GM12892 (cell line): ENCODE measurements at regions not wholly inside any gene's neighbourhood (a gene's known extent, or its start where the extent isn't known, plus 50 kb on each side); places are given as distances from the start of the nearest gene placed in this dataset.
"Not testable (repeated sequence)": the region's sequence is repeated elsewhere in the genome, so short reads cannot be mapped to it uniquely, and the experiment has no call there.

Experiments
- DNase-seq: peaks from one replicate; pipeline ENCODE4 v3.0.0; 2011; ENCODE audit not compliant: insufficient read length
- FAIRE-seq: peaks from 2 replicates; lab custom pipeline; 2011; peaks lifted over from hg19 to GRCh38; lab: Jason Lieb, UNC
- POLR2A ChIP-seq: IDR thresholded peaks from 2 replicates; pipeline ENCODE4 v1.6.1; 2011; ENCODE audit warnings: low read depth, low read length, control low read depth
- POLR2AphosphoS5 ChIP-seq: IDR thresholded peaks from 2 replicates; pipeline ENCODE4 v1.6.1; 2011; ENCODE audit warnings: low read depth, low read length, control low read depth
- TAF1 ChIP-seq: IDR thresholded peaks from 2 replicates; pipeline ENCODE4 v1.6.1; 2011; ENCODE audit warnings: low read depth, mild to moderate bottlenecking, control low read depth, low read length, borderline replicate concordance

GRCh38 chr18:30613467-30613801 lies 429.1 kb downstream of the DSC3 start:
- TF ChIP-seq TAF1 (no peak), POLR2AphosphoS5 (no peak), POLR2A (no peak)
- no peak for FAIRE-seq
- DNase-seq = no peak

DNA sequence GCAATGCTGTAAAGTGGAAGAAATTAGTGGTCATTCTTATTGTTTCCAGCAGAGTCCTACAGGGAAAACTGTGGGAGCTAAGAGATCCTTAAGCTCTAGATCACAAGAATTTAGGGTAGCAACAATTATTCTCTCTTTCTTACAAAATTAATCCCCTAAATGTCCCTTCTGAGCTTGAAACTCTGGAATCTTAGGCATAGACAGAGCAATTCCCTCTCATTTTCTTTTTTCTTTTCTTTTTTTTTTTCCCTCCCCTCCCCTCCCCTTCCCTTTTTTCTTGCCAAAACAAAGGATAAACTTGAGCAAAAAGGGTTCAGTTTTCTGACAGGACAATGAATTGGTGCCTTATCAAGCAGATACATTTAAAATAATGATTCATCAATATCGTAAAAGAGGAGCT lies 441.0 kb downstream of the DSC3 start:
- TF ChIP-seq TAF1 (no peak), POLR2A (no peak), POLR2AphosphoS5 (no peak)
- FAIRE-seq = no peak
- DNase-seq = no peak

GRCh38 chr18:30597202-30597601 lies 445.3 kb downstream of the DSC3 start:
- TF ChIP-seq POLR2A (no peak), TAF1 (no peak), POLR2AphosphoS5 (no peak)
- DNase-seq (no peak), FAIRE-seq (no peak)

DNA sequence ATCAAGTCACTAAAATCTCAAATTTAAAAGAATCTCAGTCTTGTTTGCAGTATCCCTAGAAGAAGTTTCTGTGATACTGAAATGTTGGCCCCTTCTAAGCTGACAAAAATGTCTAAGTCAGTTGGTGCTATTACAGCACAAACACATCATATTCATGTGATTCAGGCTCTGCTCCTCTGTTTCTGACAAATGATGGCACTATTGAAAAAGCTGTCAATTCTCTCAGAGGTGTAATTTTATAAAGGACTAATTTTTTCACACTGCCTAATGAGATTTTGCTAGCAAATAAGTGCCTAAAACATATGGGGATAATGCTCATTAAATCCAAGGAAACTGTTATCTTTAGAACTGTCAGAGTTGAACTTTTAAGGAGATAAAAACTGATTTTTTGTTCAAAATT lies 445.9 kb downstream of the DSC3 start:
- DNase-seq = no peak
- FAIRE-seq = no peak
- TF ChIP-seq POLR2A = no peak
- TF ChIP-seq TAF1 = no peak
- no peak for TF ChIP-seq POLR2AphosphoS5

DNA sequence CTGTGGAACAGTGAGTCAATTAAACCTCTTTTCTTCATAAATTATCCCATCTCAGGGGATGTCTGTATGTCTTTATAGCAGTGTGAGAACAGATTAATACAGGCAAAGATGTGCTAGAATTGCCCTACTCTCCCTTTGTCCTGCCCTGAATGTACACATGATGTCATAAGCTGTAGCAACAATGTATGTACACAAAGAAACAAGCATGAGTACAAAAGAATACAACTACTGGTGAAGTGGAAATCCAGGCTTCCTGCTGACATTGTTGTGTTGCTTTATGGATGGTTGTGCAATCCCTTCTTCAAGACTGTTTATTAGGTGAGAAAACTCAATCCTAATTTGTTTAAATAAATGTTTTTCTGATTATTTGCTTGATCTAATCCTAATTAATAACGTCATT lies 446.6 kb downstream of the DSC3 start:
- no peak for DNase-seq
- FAIRE-seq = no peak
- TF ChIP-seq POLR2A (no peak), TAF1 (no peak), POLR2AphosphoS5 (no peak)

DNA sequence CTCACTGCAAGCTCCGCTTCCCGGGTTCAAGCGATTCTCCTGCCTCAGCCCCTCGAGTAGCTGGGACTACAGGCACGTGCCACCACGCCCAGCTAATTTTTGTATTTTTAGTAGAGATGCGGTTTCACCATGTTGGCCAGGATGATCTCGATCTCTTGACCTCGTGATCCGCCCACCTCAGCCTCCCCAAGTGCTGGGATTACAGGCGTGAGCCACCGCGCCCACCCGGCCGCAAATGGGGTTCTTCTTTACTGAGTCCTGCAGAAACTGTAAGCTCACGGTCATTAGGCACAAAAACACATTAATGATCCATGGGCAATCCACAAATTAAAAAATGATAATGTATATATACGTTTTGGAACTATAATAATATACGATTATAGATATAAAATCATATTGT lies 447.6 kb downstream of the DSC3 start:
- FAIRE-seq, DNase-seq: not testable (repeated sequence)

DNA sequence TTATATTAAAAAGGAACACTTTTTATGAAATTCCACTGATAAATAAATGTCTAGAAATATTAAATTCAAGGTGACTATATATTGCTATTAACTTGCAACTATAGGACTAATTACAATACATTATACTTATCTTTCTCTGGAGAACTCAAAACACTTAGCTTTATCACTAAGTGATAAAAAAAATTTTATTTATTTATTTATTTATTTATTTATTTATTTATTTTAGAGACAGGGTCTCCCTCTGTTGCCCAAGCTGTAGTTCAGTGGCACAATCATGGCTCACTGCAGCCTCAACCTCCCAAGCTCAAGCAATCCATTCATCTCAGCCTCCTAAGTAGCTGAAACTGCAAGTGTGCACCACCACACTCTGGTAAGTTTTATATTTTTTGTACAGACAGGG lies 451.1 kb downstream of the DSC3 start:
- TF ChIP-seq POLR2A = no peak
- no peak for TF ChIP-seq TAF1
- TF ChIP-seq POLR2AphosphoS5 = no peak
- DNase-seq = no peak
- FAIRE-seq = no peak

- TF ChIP-seq TAF1 (no peak), POLR2A (no peak), POLR2AphosphoS5 (no peak)
- FAIRE-seq = no peak
- DNase-seq = no peak
Measured at GRCh38 chr18:30588673-30589164, 453.8 kb downstream of the DSC3 start.

DNA sequence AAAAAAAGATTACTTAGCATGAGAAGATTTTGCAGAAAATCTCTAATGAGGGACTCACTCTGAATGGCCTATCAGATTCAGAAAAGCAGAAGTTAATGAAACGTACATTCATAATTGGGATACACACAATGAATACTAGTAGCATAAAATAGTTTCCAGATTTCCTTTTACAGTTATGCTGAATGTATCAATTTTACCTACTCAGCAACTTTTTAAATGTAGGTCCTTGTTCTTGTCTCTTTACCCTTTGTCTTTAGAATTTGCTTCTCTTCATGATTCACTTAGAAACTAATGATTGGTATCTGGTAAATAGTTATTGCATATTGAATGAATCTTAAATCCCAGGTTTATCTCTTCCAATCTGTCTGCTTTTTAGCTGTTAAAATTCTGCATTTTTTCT lies 458.8 kb downstream of the DSC3 start:
- TF ChIP-seq TAF1 = no peak
- no peak for TF ChIP-seq POLR2AphosphoS5
- no peak for TF ChIP-seq POLR2A
- FAIRE-seq = no peak
- no peak for DNase-seq

GRCh38 chr18:30582078-30582477 lies 460.5 kb downstream of the DSC3 start:
- no peak for FAIRE-seq
- no peak for DNase-seq
- TF ChIP-seq POLR2A = no peak
- TF ChIP-seq TAF1 = no peak
- TF ChIP-seq POLR2AphosphoS5 = no peak

- no peak for FAIRE-seq
- TF ChIP-seq POLR2A (no peak), TAF1 (no peak), POLR2AphosphoS5 (no peak)
Measured at GRCh38 chr18:30578707-30579106, 463.8 kb downstream of the DSC3 start.

DNA sequence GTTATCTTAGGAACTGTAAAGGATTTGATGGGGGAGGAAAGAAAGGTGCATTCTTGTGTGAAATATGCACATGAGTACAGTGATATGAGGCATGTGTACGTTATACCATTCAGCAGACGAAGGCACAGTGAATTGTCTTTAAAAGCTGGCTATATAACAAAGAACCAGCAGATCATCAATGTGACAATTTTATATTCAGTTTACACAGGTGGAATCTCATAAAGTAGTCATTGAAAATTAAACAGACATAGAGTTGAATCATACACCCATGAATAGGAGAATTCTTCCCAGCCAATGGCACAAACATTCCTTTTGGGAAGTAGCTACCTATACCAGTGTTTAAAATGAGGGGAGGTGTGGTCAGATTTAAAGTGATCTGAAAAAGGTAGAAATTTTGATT lies 470.3 kb downstream of the DSC3 start:
- no peak for DNase-seq
- FAIRE-seq = no peak
- TF ChIP-seq POLR2A (no peak), POLR2AphosphoS5 (no peak), TAF1 (no peak)

More at GRCh38 chr18:30578707-30579106, 463.8 kb downstream of the DSC3 start:
- DNase-seq = no peak

GRCh38 chr18:30568333-30568732 lies 474.2 kb downstream of the DSC3 start:
- FAIRE-seq (no peak), DNase-seq (no peak)
- TF ChIP-seq POLR2A (no peak), TAF1 (no peak), POLR2AphosphoS5 (no peak)

DNA sequence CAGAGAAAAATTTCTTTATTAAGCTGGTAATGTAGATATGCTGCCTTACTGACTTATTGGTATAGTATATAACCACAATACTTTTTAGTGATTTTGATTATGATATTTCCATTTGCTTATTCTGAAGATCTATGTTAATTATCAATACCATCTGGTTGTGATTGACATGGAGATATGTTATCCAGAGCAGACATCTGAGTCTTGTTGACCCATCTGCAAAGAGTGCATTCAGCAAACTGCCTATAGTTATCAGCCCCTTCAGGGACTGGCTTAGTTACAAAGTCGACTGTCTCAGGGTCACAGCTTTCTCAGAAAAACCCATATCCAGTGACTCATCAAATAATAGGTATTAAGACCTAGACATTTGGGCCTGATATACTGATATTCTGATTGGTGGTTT lies 475.7 kb downstream of the DSC3 start:
- FAIRE-seq (no peak), DNase-seq (no peak)
- TF ChIP-seq POLR2AphosphoS5 = no peak
- TF ChIP-seq TAF1 = no peak
- TF ChIP-seq POLR2A = no peak

- FAIRE-seq (no peak), DNase-seq (no peak)
- no peak for TF ChIP-seq POLR2AphosphoS5
Measured at GRCh38 chr18:30562231-30562630, 480.3 kb downstream of the DSC3 start.
